ENCODE measurements at regions not wholly inside any gene's neighbourhood (a gene's known extent, or its start where the extent isn't known, plus 50 kb on each side); places are given as distances from the start of the nearest gene placed in this dataset.

DNA sequence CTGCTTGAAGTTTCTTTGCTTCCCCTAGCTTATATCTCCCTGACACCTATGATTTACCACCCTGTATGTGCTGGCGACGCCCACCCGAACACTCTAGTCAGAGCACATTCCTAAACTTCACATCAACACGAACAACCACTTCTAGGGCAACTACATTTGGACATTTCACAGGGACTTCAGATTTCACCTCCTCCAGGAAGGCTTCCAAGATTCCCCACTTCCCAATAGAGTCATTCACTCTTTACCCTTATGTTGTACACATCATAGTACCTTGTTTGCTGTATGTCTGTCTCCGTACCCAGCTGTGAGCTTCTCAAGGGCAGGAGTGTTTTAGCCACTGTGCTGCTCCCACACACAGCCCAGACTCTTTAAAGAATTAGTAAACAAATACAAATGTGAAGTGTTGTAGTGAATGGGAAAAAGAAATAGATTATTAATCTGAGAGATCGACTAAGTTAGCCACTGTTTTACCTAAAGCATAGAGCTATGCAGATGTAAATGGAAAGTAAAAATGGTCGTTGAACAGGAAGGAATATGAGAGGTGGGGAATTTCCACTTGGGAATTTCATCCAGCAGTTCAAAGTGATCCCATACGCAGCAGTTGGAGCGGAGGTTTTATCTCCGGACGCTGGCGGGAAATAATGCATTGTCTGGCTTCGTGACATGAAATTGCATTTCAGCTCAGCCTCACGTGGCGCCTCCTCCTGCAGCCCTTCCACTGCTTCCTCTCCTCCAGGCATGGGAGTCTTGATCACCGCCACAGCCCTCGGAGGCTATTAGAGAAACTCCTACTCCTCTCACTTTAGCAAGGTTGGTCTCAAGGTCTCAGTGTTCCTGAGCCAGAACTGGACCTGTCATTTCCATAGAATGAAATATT, 233.4 kb upstream of the COPS8 start:
- Histone ChIP-seq H3K36me3 (ENCODE audit: insufficient read depth in 1 of 2, low read depth in 1 of 2) (no peaks in the 10 kb centered on the region), H3K9me3 (no peaks in the 10 kb centered on the region), H3K27me3 (ENCODE audit: insufficient read depth in 3 of 3, low read length in 2 of 3) (no peaks in the 10 kb centered on the region), H3K27ac (no peak overlapping the region), H3K4me1 (peaks cover 18% of the 10 kb centered on the region), H3K4me3 (no peak overlapping the region)
- DNase-seq (no peak), ATAC-seq (peak in 2 of 4 donors; percentile 49 to 51)
- intact Hi-C loops (cut with DNase I) = no loop called here
- 49 to 63% (median 55%) methylated on average over 17 of the region's 17 CpGs for WGBS, 3 donors
- TF ChIP-seq, protein P1, sequence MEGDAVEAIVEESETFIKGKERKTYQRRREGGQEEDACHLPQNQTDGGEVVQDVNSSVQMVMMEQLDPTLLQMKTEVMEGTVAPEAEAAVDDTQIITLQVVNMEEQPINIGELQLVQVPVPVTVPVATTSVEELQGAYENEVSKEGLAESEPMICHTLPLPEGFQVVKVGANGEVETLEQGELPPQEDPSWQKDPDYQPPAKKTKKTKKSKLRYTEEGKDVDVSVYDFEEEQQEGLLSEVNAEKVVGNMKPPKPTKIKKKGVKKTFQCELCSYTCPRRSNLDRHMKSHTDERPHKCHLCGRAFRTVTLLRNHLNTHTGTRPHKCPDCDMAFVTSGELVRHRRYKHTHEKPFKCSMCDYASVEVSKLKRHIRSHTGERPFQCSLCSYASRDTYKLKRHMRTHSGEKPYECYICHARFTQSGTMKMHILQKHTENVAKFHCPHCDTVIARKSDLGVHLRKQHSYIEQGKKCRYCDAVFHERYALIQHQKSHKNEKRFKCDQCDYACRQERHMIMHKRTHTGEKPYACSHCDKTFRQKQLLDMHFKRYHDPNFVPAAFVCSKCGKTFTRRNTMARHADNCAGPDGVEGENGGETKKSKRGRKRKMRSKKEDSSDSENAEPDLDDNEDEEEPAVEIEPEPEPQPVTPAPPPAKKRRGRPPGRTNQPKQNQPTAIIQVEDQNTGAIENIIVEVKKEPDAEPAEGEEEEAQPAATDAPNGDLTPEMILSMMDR (IDR thresholded peaks at IDR 0.05) = no peak

GRCh38 chr2:236852977-236853374, 232.7 kb upstream of the COPS8 start:
- peak in 1 of 4 donors; percentile 20 for ATAC-seq
- intact Hi-C loops (cut with DNase I) = no loop called here
- H3K36me3 ChIP-seq (ENCODE audit: insufficient read depth in 1 of 2, low read depth in 1 of 2) = no peaks in the 10 kb centered on the region
- no peak overlapping the region for H3K4me3 ChIP-seq
- H3K27me3 ChIP-seq (ENCODE audit: insufficient read depth in 3 of 3, low read length in 2 of 3) = no peaks in the 10 kb centered on the region
- DNase-seq = no peak
- WGBS, 3 donors = 39 to 62% (median 43%) methylated on average over 6 of the region's 6 CpGs
- H3K9me3 ChIP-seq = no peaks in the 10 kb centered on the region
- H3K4me1 ChIP-seq = peaks cover 18% of the 10 kb centered on the region
- H3K27ac ChIP-seq = no peak overlapping the region
- TF ChIP-seq, protein P1 (IDR thresholded peaks at IDR 0.05) = no peak

DNA sequence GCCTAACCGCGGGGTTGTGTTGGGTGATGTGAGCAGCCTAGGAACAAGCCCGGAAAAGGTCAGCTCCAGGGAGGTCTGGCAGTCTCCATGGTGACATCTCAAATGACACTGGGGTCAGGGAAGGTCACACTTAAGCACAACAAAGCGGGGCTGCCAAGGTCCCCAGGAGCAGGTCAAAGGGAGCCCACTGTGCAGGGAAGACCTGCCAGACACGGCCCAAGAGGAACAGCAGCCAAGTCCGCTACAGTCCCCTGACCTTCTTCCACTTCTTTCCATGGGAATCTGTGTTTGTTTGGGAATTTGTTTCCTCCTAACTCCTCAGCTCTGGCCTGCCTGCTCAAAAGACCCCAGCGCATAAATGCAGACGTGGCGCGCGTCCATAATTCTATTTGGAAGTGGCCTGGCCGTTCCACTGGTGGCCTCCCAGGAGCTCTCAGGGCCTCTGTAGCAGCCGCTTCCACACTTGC, 232.1 kb upstream of the COPS8 start:
- DNase-seq (no peak), ATAC-seq (peak; percentile 19 to 59 (median 46))
- 47 to 71% (median 56%) methylated on average over 13 of the region's 13 CpGs for WGBS, 3 donors
- H3K27me3 ChIP-seq (ENCODE audit: insufficient read depth in 3 of 3, low read length in 2 of 3) = no peaks in the 10 kb centered on the region
- TF ChIP-seq, protein P1 (IDR thresholded peaks at IDR 0.05) = no peak
- no peaks in the 10 kb centered on the region for H3K9me3 ChIP-seq
- intact Hi-C loops (cut with DNase I) = no loop called here
- H3K4me3 ChIP-seq = no peak overlapping the region
- H3K4me1 ChIP-seq = peaks cover 18% of the 10 kb centered on the region
- peak overlapping the region; percentile 23 for H3K27ac ChIP-seq
- H3K36me3 ChIP-seq (ENCODE audit: insufficient read depth in 1 of 2, low read depth in 1 of 2) = no peaks in the 10 kb centered on the region

GRCh38 chr2:236855176-236855865, 230.4 kb upstream of the COPS8 start:
- no peak overlapping the region for H3K27ac ChIP-seq
- H3K27me3 ChIP-seq (ENCODE audit: insufficient read depth in 3 of 3, low read length in 2 of 3) = no peaks in the 10 kb centered on the region
- H3K36me3 ChIP-seq (ENCODE audit: insufficient read depth in 1 of 2, low read depth in 1 of 2) = no peaks in the 10 kb centered on the region
- no peaks in the 10 kb centered on the region for H3K9me3 ChIP-seq
- H3K4me3 ChIP-seq = no peak overlapping the region
- ATAC-seq (no peak), DNase-seq (no peak)
- intact Hi-C loops (cut with DNase I) = no loop called here
- TF ChIP-seq, protein P1 (IDR thresholded peaks at IDR 0.05) = no peak
- 85 to 86% (median 85%) methylated on average over 9 of the region's 9 CpGs for WGBS, 3 donors
- peaks cover 18% of the 10 kb centered on the region for H3K4me1 ChIP-seq

All from psoas muscle (tissue), 7 donors.